ENCODE measurements at regions not wholly inside any gene's neighbourhood (a gene's known extent, or its start where the extent isn't known, plus 50 kb on each side); places are given as distances from the start of the nearest gene placed in this dataset.

GRCh38 chr2:234694244-234695013 is 197.5 kb upstream of the ARL4C start:
- no peak for TF ChIP-seq CTCF (IDR thresholded peaks at IDR 0.05)
- no peak for TF ChIP-seq POLR2A (IDR thresholded peaks at IDR 0.05)
